ENCODE measurements at regions not wholly inside any gene's neighbourhood (a gene's known extent, or its start where the extent isn't known, plus 50 kb on each side); places are given as distances from the start of the nearest gene placed in this dataset.
"Not testable (repeated sequence)": the region's sequence is repeated elsewhere in the genome, so short reads cannot be mapped to it uniquely, and the experiment has no call there.

DNA sequence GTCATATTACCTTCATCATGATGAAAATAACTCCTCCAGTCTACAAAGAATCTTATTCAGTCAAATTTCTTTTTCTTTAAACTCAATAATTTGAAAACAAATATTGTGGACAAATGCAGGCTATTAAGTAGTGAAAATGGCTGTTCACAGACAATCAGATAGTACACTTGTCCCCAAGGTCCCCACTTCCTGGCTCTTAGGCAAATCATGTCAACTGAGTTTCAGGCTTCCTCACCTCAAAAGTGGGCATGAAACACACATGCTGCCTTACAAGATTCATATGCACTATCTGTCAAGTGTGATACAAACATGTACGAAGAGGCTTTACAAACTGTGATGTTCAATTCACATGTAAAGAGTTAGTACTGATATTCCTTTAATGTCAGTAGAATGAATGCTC lies 385.2 kb upstream of the SEMA6A start:
- intact Hi-C loops (cut with DNase I) = no loop called here
- DNase-seq (ENCODE audit: low spot score) = no peak

DNA sequence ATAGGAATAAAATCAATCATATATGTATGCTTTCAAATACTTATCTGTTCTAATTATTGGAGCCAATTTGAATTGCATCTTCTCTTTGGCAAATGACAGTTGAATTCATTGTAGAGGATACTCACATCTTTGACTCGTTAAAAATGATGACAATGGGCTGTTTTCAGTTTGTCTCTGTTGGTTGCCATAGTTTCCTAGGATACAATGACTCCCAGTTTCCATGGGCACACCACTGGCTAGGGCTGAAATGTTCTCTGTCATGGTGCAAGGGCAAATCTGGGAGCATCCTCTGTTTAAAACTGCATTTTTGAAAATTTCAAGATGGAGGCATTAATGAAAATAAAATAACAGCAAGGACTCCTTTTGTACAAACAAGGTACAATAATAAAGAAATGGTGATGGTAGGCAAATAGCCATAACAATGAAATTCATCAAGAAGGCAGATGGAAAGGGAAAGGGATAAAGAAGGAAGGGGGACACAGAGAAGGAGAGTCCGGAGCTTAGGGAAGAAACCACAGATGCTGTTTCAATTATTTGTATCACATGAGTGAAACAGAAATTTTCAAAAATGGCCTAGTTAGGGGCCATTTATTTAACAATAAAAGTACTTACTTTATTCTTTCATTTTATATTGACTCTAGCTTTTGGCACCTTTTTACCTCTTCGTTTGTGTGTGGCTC lies 378.8 kb upstream of the SEMA6A start:
- DNase-seq (ENCODE audit: low spot score) = no peak
- intact Hi-C loops (cut with DNase I) = no loop called here

DNA sequence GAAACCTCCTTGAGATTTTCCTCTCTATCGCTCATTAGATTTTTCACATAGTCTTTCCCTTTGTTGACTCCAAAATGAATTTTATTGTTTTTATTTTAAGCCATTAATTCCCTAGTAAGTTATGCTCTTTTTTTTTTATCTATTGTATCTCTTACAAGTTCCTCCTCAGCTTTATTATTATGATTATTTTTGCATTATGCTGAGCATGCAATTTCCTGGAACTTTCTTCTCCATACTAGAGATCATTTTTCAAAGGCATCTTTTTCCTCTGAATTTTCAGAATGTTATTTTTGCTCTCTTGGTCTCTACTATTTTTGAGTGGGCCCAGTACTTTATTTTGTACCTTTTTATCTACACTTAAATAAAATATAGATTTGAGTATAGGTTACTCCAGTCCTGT lies 376.6 kb upstream of the SEMA6A start:
- intact Hi-C loops (cut with DNase I) = no loop called here

GRCh38 chr5:116947691-116948528 lies 373.3 kb upstream of the SEMA6A start:
- DNase-seq (ENCODE audit: low spot score) = peak; percentile 81
- intact Hi-C loops (cut with DNase I) = loop anchor here (2.0 to 10.0 kb wide), 2 partner anchors 371 to 813 kb away; no protein-coding TSS in a partner anchor

More for the DNA sequence above, 376.6 kb upstream of the SEMA6A start:
- DNase-seq (ENCODE audit: low spot score) = no peak

DNA sequence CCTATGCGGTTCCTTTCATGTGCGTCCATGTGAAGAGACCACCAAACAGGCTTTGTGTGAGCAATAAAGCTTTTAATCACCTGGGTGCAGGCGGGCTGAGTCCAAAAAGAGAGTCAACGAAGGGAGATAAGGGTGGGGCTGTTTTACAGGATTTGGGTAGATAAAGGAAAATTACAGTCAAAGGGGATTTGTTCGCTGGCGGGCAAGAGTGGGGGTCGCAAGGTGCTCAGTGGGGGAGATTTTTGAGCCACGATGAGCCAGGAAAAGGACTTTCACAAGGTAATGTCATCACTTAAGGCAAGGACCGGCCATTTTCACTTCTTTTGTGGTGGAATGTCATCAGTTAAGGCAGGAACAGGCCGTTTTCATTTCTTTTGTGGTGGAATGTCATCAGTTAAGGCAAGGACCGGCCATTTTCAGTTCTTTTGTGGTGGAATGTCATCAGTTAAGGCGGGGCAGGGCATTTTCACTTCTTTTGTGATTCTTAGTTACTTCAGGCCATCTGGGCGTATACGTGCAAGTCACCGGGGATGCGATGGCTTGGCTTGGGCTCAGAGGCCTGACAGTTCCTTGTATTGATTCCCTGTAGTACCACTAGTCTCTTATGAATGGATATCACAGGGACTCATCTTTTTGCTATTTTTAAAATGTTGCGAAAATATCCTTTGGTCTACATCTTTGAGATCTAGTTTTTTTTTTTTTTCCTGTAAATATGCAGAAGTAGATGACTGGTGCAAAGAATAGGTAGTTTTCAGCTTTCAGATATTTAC lies 371.2 kb upstream of the SEMA6A start:
- DNase-seq (ENCODE audit: low spot score) = not testable (repeated sequence)
- intact Hi-C loops (cut with DNase I) = loop anchor here (2.0 to 10.0 kb wide), 2 partner anchors 369 to 811 kb away; no protein-coding TSS in a partner anchor

GRCh38 chr5:116944183-116944582 lies 369.6 kb upstream of the SEMA6A start:
- no peak for DNase-seq (ENCODE audit: low spot score)
- intact Hi-C loops (cut with DNase I) = loop anchor here (5.0 to 10.0 kb wide), 2 partner anchors 152 to 809 kb away; no protein-coding TSS in a partner anchor

DNA sequence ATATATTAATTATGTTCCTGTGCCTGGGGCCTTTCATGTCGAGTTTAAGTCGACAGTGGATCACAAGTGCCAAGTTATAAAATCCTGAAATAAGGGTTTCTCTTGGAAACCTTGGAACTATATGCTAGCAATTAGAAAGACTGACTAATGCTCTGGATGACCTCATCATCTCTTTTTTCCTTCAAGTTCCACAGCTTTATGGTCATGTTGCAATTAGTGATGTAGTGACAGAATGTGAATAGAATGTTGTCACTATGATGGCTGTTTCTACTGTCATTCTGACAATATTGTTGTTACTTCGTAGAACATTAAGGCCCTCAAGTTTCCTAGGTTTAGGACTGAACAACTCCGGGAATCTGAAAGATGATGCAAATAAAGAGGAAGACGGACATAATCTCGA lies 368.0 kb upstream of the SEMA6A start:
- no peak for DNase-seq (ENCODE audit: low spot score)
- intact Hi-C loops (cut with DNase I) = loop anchor here (5.0 to 10.0 kb wide), 2 partner anchors 150 to 808 kb away; no protein-coding TSS in a partner anchor

DNA sequence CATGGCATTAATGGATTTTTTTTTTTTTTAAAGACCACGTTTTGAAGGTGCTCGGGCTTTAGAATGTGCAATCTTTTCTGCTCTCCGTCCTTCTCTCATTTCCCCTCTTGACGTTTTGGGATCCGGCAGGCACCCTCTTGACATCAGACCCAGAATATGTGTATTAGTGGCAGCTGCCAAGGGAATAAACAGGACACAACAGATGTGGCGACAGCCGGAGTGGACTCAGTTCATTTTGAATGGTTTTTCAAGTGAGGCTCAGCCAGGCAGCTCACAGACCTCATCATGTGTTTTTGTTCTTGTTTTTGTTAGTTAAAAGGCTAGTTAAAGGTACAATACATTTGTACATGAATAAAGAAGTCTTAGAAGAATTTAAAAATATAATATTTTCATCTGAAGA lies 365.0 kb upstream of the SEMA6A start:
- intact Hi-C loops (cut with DNase I) = loop anchor here (5.0 to 10.0 kb wide), 2 partner anchors 147 to 805 kb away; no protein-coding TSS in a partner anchor
- DNase-seq (ENCODE audit: low spot score) = no peak

GRCh38 chr5:116938488-116938887 lies 363.9 kb upstream of the SEMA6A start:
- intact Hi-C loops (cut with DNase I) = no loop called here
- DNase-seq (ENCODE audit: low spot score) = no peak

GRCh38 chr5:116935561-116936162 lies 361.0 kb upstream of the SEMA6A start:
- no peak for DNase-seq (ENCODE audit: low spot score)

DNA sequence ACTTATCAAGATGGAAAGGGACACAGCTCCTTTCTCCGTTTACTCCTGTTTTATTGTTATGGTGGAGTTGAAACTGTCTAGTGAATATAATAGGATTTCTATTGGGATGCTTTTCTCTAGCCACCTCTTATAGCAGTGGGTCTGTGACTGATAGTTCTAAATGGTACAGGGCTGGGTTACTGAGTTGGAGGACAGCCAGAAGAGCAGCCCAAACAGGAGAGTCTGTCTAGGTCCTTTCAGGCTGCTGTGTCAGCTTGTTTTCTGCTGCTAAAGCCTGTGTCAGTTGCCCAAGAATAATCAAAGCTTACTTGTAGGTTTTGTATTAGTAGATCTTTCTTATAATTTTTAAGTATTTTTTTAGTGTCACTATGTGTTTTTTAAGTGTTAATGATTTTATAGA lies 356.0 kb upstream of the SEMA6A start:
- no peak for DNase-seq (ENCODE audit: low spot score)

More at GRCh38 chr5:116935561-116936162, 361.0 kb upstream of the SEMA6A start:
- intact Hi-C loops (cut with DNase I) = no loop called here

GRCh38 chr5:116923344-116923743 lies 348.7 kb upstream of the SEMA6A start:
- no peak for DNase-seq (ENCODE audit: low spot score)

More for the DNA sequence above, 356.0 kb upstream of the SEMA6A start:
- intact Hi-C loops (cut with DNase I) = no loop called here

DNA sequence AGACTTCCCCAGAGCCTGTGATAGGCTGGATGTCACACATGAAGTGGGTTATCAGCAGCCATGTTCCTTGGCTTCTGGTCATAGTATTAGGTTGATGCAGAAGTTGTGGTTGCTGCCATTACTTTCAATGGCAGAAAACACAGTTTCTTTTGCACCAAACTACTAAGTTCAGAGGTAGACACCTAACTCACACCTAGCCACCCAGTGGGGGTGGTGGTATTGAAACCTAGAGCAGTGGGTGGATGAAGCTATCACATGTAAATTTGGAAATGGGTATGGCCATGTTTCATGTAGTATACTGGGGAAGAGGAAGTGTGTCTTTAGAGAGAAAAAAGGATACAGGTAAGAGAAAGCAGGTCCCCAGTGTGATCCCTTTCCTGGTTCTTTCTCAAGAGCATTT lies 347.9 kb upstream of the SEMA6A start:
- no peak for DNase-seq (ENCODE audit: low spot score)
- intact Hi-C loops (cut with DNase I) = no loop called here

More at GRCh38 chr5:116923344-116923743, 348.7 kb upstream of the SEMA6A start:
- intact Hi-C loops (cut with DNase I) = no loop called here

GRCh38 chr5:116914869-116915504 lies 340.4 kb upstream of the SEMA6A start:
- no peak for DNase-seq (ENCODE audit: low spot score)
- intact Hi-C loops (cut with DNase I) = no loop called here

DNA sequence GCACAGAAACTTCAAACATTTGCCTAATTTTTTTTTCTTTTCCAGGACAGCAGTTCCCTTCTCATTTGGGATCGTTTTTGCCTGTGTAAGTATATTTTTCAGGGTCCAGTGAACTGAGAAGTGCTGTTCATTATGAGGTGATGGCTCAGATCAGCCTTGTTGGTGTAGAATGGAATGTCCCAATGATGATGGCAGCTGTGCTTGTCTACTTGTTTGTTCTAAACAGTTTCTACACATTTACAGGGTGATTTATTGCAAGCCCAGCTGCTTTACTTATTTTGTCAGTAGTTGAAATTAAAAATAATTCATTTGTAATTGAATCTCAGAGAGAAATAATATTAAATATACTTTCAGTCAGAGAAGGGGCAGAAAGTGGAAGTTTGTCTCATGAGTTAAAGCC lies 337.6 kb upstream of the SEMA6A start:
- intact Hi-C loops (cut with DNase I) = no loop called here
- no peak for DNase-seq (ENCODE audit: low spot score)

DNA sequence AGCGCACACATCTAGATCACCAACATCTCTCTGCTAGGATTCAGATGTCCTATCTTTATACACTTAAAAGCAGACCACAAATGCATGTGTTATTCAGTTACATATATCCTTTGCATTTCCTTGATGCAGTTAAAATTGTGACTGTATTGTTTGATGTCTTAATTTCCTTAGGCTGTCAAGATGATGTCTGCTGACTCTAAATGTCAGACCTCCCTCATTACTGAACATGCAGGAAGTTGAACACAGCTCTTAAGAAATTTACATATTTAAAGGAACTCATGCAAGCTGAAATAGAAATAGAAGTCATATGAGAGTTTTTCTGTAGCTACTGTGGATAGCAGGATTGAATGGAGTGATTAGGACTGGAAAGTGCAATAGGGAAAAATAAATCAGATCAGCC lies 336.5 kb upstream of the SEMA6A start:
- intact Hi-C loops (cut with DNase I) = no loop called here
- DNase-seq (ENCODE audit: low spot score) = no peak

GRCh38 chr5:116908537-116908936 lies 333.9 kb upstream of the SEMA6A start:
- DNase-seq (ENCODE audit: low spot score) = no peak
- intact Hi-C loops (cut with DNase I) = no loop called here

DNA sequence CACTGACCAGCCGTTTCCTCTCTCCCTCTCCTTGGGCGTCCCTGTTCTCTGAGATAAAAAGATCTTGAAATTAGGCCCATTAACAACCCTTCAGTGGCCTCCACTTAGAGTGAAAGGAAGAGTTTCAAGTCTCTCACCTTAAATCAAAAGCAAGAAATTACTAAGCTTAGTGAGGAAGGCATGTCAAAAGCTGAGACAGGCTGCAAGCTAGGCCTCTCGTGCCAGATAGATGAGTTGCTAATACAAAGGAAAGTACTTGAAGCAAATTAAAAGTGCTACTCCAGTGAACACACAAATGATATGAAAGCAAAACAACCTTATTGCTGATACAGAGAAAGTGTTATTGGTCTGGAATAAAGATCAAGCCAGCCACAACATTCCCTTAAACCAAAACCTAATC lies 331.3 kb upstream of the SEMA6A start:
- intact Hi-C loops (cut with DNase I) = no loop called here
- DNase-seq (ENCODE audit: low spot score) = no peak

GRCh38 chr5:116900793-116901192 lies 326.2 kb upstream of the SEMA6A start:
- DNase-seq (ENCODE audit: low spot score) = no peak
- intact Hi-C loops (cut with DNase I) = no loop called here

All from cardiac septum (tissue), 1 donor.